ENCODE measurements at regions not wholly inside any gene's neighbourhood (a gene's known extent, or its start where the extent isn't known, plus 50 kb on each side); places are given as distances from the start of the nearest gene placed in this dataset.
"Not testable (repeated sequence)": the region's sequence is repeated elsewhere in the genome, so short reads cannot be mapped to it uniquely, and the experiment has no call there.

DNA sequence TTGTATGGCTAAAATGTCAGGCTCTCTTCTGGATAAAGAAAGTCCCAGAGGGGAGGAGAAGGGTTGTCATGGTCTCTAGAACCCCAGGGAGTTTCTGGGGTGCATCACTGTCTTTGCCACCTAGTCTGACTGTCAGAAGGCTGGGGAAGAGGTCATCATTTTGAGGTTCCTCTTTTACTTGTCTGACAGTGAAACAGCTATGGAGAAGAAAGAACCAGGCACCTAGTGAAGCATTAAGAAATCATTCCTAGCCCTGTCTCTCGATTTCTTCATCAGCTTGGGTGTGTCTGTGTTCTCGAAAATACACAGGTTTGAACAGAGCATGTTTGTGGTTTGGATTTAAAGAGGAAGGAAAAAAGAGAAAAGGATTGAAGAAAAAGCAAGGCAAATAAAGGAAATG, 158.7 kb upstream of the LRIG3 start:
- no peak for DNase-seq

DNA sequence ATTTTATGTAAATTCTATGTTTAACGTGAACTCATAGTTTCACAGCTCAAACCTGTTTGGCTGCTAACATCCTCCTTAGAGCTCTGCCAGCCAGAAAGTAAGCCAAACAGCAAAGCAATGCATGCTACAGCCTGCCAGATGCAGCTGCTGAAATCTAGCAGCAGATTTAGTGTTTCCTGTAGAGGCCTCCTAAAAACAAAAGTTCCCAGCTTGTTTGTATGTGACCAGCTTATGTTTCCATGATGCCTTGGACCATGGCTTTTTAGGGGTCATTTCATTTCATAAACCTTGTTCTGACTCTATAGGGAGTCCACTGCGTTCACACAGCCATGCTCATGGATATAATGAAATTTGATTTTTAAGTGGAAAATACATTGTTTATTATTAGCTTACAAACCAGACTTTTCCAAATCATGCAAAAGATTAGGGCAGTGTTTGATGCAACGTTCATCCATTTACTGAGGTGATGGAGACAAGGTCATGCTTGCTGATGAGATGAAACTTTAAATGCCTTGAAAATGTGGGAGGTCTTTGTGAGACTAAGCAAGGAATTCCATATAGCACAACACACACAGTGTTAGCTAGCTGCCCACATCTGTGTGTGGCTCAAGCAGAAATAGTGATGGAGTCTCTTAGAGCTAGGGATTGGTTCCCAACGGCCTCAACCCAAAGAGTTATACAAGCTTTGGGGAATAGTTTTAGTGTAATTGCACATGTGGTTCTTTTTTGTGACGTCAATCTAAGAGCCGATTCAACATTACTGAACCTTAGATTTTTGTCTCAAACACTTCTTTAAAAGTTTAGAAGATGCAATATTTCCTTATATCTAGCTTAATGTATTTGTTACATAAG, 157.5 kb upstream of the LRIG3 start:
- DNase-seq: no peak

- no peak for DNase-seq
Observed at GRCh38 chr12:59077153-59077552, 156.8 kb upstream of the LRIG3 start.

DNA sequence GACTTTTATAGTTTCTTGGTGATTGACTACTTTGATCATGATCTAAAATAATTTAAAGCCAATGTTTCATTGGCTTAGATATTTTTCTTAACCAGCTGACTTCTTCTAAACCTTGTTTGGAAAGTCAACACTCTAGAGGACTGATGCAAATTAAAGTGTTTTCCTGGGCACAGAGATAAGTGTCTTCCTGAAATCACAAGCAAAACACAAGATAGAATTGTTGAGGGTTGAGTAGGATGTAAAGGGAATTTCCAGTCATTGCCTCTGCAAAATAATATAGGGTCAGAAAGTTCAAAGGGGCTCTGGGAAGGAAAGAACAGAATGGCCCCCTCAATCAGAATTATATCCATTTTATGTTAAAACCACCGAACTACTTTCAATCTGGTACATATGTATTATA, 156.3 kb upstream of the LRIG3 start:
- DNase-seq: no peak

DNA sequence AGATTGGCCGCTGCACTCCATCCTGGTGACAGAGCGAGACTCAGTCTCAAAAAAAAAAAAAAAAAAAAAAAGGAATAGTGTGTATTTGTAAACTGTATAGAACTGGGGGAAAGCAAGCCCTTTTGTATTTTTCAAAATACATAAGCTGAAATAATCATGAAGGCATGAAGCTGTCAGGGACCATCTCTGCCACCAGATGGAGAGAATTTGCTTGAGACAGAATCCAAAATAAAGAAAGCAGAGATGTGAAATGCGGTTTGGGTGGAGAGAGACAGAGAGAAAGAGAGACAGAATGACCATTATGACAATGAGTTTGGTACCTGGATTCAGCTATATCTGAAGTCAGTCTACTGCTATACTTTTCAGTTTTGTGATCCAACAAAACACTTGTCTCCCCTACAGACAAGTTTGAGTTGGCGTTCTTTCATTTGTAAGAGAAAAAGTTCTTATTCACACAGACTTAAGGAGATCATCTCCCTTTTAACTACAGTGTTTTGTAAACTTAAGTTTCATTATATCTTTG, 155.7 kb upstream of the LRIG3 start:
- no peak for DNase-seq

GRCh38 chr12:59075141-59075540, 154.8 kb upstream of the LRIG3 start:
- DNase-seq: no peak

- no peak for DNase-seq
Observed at GRCh38 chr12:59070322-59070933, 150.1 kb upstream of the LRIG3 start.

- DNase-seq: no peak
Observed at GRCh38 chr12:59069516-59069915, 149.2 kb upstream of the LRIG3 start.

GRCh38 chr12:59068436-59068835, 148.1 kb upstream of the LRIG3 start:
- DNase-seq: no peak

- DNase-seq: no peak
Observed at GRCh38 chr12:59067083-59067482, 146.8 kb upstream of the LRIG3 start.

- DNase-seq: no peak
Observed at GRCh38 chr12:59066445-59066844, 146.1 kb upstream of the LRIG3 start.

DNA sequence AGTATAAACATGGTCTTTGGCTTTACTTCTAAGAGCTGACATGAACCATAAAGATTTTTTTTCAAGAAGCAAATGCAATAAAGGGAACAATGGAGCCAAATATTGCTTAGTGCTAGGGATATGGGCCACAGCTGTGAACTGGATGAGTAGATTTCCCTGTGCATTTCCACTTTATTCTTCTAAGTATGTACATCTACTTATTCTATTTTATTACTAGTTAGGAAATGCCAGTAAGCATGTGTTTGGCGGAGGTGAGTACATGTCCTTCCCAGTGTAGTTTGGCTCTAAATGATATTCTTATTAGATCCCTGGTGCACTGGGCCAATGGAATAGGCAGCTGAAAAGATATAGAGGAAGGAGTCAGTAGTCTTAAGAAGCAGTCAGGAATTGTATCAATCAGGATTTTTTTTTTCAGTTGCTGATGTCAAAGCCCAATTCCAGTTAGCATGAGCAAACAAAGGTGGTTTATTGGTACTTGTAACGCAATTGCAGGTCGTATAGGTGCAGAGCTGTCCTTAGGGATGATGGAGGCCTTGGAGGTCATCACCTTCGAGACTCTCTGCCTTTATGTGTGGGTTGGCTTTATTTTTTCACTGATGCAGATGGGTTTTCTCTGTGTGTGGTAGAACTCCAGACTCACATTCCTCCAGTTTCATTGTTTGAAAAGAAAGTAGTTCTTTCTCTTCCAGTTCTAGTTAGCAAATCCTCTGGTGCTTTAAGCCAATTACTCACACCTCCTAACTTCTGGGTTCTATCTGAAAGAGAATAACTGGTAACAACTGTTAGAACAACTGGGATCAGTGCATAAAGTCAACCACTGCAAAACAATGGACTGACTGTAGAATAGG, 139.0 kb upstream of the LRIG3 start:
- DNase-seq: no peak

- no peak for DNase-seq
Observed at GRCh38 chr12:59056966-59057365, 136.7 kb upstream of the LRIG3 start.

DNA sequence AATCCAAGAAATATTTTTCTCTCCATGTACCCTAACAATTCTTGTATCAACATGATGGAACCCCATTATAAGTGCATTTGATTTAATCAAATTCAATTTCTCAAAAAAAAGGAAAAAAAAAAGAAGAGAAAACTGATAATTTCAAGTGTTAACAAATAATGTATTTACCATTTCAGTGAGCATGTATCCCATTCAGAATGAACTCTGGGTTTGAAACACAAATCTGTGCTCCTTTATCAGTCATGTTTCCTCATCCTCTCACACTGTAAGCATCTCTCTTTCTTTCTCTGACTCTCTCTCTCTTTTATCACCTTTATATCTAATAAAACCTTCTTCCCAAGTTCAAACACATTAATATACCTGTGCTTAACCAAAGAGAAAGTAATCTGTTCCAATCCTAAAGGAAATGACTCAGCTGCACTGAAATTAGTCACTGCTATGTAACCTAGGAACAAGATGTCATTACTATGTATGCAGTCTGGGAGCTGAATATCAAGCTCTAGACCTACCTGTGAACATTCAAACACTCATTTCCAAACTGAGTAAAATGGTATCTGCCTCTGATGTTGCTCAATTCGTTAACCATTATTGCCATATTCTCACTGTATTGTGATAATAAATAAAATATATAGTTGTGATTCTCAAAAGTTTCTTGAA, 135.0 kb upstream of the LRIG3 start:
- no peak for DNase-seq

DNA sequence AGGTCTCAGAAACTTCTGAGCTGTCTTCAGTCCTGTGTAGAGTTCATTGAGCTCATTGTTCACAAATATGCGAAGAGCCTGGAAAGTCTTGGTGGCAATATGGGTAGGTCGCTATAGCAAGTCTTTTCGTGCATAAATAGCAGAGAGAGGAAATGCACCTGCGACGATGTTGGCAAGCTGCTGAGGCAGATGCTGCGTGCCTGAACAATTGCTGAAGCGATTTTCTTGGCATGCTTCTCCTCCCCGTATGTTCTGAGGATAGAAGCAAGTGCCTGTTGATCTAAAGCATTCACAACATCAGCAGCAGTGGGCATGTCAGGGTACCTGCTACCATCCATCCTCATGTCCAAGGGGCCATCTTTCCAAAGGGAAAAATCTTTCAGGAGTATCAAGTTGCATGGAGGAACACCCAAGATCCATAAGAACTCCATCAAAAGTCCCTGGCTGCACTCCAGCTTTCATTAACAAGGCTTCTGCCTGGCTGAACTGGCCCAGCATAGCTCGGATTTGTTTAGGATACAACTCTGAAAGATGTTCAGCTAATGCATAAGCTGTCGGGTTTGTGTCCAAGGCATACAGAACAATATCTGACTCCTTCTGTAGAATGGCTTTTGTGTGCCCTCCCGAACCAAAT, 133.1 kb upstream of the LRIG3 start:
- not testable (repeated sequence) for DNase-seq

DNA sequence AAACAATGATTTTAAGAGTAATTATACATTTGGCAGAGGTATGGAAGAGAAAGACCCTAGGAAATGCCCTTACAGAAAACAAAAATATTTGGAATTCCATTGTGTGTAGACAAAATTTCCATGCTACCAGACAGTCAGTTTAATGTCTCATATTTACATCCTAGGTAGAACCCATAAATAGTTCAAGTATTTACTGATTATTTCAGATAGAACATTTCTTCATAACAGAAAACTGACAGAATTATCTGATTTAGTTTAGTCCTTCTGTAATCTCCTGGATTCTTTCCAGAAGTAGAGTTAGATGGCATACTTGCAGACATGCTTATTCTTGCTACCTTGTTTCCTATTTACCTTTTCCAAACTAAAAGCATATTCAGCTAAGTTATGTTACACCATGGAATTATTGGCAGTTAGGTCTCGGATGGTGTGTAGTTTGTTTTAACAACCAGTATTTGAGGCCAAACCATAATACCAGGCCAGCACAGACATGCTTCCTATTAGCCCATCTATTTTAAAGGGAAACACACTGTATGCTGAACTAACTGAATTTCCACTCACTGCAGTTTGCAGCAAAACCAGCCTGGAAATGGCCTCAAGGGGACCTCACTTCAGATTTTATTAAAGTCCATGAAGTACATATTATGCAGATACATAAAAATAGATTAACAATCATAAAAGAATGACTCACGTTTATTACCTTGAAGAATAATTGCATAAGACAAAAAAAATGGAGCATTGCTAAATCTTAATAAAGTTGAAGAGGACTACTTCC, 126.6 kb upstream of the LRIG3 start:
- no peak for DNase-seq

- no peak for DNase-seq
Observed at GRCh38 chr12:59044791-59045190, 124.5 kb upstream of the LRIG3 start.

DNA sequence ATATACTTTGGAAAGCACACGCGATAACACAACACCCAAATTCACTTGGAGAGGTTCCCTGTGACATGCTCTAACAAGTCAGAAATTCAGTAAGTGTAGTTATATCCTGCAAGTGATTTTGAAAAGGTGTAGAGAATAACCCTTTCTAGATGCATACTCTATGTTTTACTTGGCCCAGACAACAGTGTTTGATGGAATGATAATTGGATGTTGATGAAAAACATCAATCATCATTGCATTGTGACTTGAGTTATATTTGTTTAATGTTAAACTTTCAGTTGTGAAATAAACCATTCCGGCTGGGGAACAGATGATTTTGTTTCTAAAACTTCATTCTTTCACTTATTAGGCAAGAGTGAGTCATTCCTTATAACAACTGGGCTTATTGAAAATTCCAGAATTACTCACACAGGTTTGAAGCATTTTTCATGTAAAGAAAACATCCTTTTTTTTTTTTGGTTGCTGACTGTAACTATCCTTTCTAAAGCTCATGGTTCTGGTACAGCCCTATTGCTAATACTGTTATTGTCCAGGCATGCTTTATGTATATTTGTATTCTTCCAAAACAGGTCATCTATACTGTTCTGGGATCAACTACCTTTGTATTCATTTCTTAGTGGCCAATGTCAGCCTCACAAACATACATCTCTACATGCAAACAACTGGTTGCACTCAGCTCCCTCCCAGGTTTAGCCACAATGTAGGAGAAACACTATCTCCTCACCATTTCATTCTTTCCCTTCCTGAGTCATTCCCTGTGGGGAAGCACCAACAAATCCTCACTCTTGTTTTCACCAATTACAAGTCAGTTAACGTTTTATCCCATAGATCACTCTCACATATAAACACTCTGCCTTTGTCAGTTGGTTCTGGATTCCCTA, 121.2 kb upstream of the LRIG3 start:
- DNase-seq: no peak

GRCh38 chr12:59040656-59041055, 120.4 kb upstream of the LRIG3 start:
- no peak for DNase-seq

DNA sequence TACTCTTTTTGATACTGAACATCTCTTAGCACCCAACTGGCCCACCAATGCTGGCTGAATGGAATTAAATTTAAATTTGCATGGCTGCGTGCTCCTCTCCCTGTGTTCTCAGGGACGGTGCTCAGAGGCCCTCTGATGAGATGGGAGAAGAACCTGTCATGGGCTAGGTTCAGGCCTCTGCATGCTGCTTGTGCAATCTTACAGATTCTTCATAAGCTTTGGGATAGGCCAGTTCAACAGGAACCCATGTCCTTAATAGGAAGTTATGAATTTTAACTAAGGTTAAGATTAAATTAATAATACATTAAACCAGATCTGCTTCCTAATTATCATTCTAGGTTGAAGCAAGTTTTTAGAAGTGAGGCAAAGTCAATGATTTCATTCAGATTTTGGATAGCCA, 119.7 kb upstream of the LRIG3 start:
- no peak for DNase-seq

- DNase-seq: no peak
Observed at GRCh38 chr12:59039005-59039404, 118.7 kb upstream of the LRIG3 start.
